NK-92 treated with Interleukin-12 subunit alpha and Interleukin-12 subunit beta, amount 100 ng/mL, for 24 hours (cell line): ENCODE measurements at regions not wholly inside any gene's neighbourhood (a gene's known extent, or its start where the extent isn't known, plus 50 kb on each side); places are given as distances from the start of the nearest gene placed in this dataset.

Experiments used
- DNase-seq: peaks from one replicate; lab custom pipeline; 2025; lab: John Stamatoyannopoulos, UW

GRCh38 chr7:32264702-32265284 is 194.6 kb upstream of the PDE1C start:
- DNase-seq: no peak

- no peak for DNase-seq
Measured at GRCh38 chr7:32263611-32264010, 193.4 kb upstream of the PDE1C start.

DNA sequence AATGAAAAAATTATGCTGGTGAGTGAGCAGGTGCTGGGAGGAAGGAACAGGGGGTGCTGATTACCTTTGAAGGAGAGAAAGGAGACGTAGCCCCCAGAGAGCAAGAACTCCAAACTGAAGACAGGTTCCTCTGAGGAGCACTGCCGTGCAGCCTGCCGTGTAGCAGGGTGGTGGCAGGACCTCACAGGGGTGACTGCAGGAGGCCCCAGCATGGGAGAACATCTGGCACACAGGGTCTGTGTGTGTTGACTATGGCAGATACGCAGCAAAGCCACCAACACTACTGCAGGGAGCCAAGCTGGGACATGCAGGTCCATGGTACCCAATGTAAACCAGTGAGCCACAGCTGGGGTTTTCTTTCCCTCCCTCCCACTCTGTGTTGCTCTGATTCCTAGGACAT is 192.1 kb upstream of the PDE1C start:
- DNase-seq: no peak

DNA sequence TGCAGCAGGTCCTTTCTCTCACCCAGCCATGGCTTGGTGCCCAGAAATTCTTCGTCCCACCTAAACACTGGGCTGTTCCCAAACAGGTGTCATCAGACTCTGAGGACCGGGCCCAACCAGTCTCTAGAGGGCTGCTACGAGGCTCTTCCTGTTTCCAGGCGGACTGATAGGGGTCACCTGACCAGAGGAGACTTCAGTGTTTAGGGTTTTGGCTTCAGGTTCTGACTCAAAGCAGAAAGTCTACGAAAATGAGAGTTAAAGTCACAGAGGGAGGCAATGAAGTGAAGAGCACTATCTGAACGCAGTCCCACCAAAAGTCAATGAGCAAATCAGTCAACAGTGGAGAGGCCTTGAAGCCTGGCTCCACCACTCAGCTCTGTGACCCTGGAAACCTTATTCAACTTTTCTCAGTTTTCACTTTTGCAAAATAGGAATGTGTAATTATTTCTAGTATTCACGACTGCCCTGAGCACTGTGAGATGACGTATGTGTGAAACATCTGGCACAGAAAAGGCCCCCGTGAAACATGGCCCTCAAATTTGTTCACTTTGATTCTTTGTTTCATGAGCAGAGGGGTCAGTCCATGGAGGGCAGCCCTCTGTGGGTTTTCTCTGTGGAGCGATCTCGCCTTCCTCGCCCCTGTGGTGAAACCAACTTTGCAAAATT is 189.9 kb upstream of the PDE1C start:
- DNase-seq: no peak

DNA sequence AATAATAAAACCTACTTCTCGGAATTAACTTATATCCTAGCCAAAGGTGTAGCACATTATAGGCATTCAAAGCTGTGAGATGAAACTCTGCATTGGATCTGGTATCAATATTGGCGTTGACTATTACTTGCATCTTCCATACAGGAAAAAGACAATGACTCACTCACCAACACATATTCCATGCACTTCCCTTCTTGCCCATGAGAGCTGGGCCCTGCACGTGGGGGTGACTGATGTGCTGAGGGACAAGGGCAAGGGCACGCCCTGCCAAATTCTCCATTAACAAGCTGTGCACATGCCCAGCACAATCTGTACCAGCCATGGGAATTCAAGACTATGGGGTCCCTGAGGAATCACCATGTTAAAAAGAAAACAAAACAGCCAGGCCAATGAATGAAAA is 188.1 kb upstream of the PDE1C start:
- DNase-seq: no peak

DNA sequence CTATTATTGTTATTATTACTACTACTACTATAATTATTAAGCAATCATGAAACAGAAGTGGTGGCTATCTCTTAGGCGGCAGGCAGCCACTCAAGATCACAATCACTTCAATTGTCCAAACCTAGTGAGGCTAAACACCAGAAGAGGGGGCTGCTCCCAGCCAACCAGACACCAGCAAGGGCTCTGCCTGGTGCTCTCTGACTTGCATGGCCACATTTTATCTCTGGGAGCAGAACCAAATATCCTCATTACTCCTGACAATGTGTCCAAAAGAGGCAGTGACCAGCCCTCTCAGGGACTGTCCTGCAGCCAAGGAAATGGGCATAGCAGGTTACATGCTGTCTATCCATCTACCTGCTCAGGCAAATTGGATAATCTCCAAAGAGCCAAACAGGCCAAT is 187.4 kb upstream of the PDE1C start:
- DNase-seq: no peak

DNA sequence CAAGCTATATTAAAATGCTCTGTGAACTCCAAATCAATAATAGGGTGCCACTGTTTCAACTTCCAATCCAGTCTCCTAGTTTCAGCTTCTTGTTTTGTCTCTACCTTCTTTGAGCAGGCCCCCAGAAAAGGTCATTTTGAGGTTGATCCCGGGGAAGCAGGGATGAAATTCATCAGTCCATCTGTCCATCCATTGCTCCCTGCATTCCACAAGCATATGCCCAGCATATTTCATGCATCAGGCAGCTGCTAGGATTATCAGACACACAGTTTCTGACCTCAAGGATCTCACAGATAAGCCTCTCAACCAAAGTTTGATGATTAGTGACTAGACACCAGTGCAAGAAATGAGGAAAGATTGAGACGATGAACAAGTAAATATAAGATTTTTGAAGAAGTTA is 186.6 kb upstream of the PDE1C start:
- DNase-seq: no peak

DNA sequence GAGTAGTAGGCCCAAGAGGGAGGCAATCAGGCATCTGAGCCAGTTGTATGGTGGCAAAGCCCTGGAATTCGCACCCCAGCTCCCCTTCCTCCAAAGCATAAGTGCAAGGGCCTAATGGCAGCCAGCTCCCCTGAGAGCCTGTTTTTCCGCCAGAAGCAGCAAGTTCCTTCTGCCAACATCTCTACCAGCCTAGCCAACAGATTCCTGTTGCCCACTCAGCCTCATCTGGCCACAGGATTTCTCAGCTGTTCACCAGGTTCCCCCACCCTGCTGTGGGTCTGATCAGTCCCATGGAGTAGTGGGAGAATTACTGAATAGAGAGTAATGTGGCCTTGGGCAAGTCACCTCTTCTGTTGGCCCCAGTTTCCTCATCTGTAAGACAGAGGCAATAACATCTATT is 186.2 kb upstream of the PDE1C start:
- no peak for DNase-seq

- DNase-seq: no peak
Measured at GRCh38 chr7:32255036-32255435, 184.8 kb upstream of the PDE1C start.

GRCh38 chr7:32253299-32253698 is 183.1 kb upstream of the PDE1C start:
- no peak for DNase-seq

- no peak for DNase-seq
Measured at GRCh38 chr7:32251659-32252058, 181.5 kb upstream of the PDE1C start.

- no peak for DNase-seq
Measured at GRCh38 chr7:32250471-32251260, 180.5 kb upstream of the PDE1C start.

DNA sequence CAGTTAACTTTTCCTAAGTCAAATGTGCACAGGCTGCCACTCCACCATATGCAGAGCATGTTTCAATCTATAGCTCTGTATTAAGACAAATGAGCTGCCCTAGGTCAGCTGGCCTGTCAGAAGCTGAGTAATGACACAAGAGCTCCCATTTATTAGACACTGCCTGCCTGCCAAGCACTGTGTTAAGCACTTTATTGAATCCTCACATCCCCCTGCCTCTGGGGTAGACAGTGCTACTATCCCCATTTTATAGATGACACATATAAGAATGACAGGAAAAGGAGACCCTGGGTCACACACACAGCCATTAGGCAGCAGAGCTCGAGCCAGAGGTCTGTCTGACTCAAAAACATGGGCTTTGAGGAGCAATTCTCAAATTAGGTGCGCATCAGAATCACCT is 179.8 kb upstream of the PDE1C start:
- no peak for DNase-seq

- no peak for DNase-seq
Measured at GRCh38 chr7:32248522-32248921, 178.3 kb upstream of the PDE1C start.

DNA sequence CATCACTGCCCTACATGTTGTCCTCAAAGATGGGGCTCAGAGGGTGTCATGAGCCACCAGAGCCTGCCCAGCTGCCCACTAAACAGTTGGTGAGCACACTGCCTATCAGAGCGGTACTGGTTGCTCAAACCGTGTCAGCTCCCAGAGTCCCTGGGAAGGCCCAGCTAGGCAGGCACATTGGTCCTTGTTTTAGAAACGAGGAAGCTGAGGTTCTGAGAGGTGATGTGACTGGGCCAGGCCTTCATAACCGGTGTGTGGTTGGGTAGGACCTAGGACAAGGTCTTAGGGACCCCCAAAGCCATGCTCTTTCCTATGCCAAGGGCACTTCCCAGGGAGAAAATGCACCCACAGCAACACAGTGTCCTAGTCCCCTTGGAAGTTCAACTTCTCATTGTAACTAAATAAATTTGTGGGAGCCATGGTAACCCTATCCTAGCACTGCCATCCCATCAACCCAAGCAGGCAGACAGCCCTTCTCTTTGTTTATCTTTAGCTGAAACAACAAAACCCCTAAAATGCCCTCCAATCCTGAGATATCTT is 174.7 kb upstream of the PDE1C start:
- DNase-seq: no peak

DNA sequence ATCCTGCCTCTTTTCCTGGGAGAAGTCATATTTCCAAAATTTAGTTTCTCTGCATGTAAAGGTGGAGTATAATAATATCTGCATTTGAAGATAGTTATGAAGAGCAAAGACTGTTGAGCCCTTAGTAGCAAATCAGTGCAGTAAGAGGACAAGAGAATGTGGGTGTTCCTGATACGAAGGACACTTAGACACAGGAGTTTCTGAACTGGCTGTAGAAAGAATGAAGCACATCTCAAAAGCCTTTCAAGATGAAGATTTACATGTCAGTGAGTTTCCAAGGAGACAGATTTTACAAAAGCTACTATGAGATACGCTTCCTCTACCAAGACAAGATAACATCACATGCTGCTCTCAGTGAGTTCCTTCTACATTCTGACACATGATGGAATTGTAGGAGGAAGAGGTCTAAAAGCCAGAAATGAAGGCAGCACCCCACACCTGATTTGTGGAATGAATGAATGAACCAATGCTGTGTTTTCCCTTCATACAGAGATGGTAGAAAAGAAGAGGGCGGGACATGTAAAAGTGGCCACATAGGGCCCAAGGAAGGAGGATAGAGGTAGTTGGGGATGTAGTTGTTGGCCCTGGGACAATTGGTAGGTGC is 173.6 kb upstream of the PDE1C start:
- no peak for DNase-seq

DNA sequence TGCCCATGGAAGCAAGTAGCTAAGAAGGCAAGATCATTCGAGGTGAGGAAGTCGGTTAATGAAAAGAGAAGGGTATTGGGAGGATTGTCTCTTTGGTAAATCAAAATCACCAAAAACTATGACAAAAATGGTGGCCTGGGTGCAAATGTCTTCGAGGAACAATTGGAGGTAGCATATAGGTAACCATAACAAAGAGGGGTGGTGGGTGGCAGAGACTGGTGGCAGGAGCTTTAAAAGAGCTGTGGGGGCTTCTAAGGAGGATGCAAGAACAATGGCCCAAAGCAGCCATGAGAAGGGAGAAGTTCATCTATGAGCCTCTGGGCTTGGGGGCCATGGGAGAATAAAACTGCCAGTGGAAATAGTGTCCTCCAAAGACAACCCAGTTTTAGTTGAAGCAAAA is 172.2 kb upstream of the PDE1C start:
- DNase-seq: no peak

- no peak for DNase-seq
Measured at GRCh38 chr7:32241636-32242035, 171.4 kb upstream of the PDE1C start.

DNA sequence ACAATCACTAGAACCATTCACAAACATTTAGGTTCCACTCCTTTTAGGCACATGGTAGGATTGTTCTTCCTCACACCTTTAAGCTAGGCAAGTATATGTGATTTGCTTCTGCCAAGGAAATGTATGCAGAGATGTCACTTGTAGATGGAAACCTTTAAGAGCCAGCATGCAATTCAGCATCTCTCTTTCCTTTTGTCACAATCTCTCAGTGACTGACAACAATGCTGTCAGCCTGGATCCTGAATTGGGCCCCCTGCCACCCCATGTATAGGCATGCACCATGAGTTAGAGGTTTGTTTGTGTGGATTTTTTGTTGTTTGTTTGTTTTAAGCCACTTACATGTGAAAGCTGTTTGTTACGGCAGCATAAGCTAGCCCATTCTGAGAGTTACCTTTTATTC is 169.6 kb upstream of the PDE1C start:
- DNase-seq: no peak

GRCh38 chr7:32228601-32229000 is 158.4 kb upstream of the PDE1C start:
- no peak for DNase-seq

DNA sequence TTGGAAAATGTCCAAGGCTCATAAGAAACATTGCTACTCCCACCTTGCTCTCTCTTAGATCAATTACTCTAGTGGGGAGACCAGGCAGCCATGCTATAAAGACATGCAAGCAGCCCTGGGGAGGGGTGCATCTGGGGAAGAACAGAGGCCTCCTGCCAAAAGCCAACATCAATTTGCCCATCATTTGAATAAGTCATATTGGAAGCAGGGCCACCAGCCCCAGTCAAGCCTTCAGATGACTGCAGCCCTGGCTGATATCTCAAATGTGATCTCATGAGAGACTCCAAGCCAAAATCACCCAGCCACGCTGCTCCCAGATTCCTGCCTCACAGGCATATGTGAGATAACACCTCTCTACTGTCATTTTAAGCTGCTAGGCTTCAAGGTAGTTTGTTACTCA is 157.5 kb upstream of the PDE1C start:
- DNase-seq: no peak

DNA sequence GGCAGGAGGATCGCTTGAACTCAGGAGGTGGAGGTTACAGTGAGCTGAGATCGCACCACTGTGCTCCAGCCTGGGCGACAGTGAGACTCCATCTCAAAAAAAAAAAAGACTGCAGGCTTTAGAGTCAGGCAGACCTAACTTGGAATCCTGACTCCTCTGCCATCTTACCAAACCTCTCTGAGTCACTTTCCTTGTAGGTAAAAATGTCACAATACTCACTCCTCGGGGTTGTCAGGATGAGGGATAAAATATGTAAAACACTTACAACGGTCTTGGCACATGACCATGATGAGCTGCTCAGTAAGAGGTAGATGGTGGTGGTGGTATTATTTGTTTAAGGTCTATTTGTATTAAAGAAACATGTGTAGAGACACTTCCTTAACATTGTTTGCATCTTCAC is 154.1 kb upstream of the PDE1C start:
- DNase-seq: no peak

- no peak for DNase-seq
Measured at GRCh38 chr7:32223721-32224120, 153.5 kb upstream of the PDE1C start.
